CD4-positive, alpha-beta T cell treated with Interleukin-17A for 1 hour (primary cell): ENCODE measurements at regions not wholly inside any gene's neighbourhood (a gene's known extent, or its start where the extent isn't known, plus 50 kb on each side); places are given as distances from the start of the nearest gene placed in this dataset.
"Not testable (repeated sequence)": the region's sequence is repeated elsewhere in the genome, so short reads cannot be mapped to it uniquely, and the experiment has no call there.

ENCODE experiments used
- DNase-seq: peaks from one replicate; pipeline ENCODE4 v3.0.0-alpha.2; 2020

GRCh38 chr22:49674479-49675050, 153.1 kb downstream of the BRD1 start:
- DNase-seq: no peak

- DNase-seq: no peak
These were observed 154.6 kb downstream of the BRD1 start for GRCh38 chr22:49673048-49673447.

GRCh38 chr22:49672014-49672516, 155.6 kb downstream of the BRD1 start:
- DNase-seq: no peak

- DNase-seq: no peak
These were observed 156.2 kb downstream of the BRD1 start for GRCh38 chr22:49671331-49672013.

DNA sequence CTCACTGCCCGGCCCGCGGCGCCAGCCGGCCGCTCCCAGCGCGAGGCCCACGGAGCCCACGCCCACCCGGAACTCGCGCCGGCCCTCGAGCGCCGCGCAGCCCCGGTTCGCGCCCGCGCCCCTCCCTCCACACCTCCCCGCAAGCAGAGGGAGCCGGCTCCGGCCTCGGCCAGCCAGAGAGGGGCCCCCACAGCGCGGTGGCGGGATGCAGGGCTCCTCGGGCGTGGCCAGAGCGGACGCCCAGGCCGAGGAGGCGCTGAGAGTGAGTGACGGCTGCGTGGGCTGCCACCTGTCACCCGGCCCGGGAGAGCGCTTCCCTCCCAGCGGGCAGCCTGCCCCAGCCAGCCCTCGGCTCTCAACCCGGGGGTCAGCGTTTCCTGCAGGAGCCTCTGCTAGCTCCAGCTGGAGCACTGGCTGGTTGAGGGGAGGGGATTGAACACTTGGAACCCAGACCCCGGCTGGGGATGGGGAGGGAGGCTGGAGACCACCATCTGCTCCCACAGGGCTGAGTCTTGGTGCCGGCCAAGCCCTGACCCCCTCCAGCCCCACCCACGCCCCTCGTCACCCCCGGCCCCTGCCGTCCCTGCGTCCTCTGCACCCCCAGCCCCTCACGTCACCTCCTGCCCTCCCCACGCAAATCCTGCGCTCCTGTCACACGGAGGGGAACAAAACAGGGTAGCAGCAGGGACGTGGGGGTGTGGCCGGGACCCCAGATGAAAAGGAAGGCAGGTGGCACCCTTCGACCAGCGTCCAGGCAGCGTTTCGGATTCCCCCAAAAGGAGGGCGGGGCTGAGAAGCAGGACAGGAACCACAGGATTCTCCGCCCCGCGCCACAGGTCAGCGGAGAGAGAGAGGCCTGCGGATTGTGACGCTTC, 157.0 kb downstream of the BRD1 start:
- no peak for DNase-seq

DNA sequence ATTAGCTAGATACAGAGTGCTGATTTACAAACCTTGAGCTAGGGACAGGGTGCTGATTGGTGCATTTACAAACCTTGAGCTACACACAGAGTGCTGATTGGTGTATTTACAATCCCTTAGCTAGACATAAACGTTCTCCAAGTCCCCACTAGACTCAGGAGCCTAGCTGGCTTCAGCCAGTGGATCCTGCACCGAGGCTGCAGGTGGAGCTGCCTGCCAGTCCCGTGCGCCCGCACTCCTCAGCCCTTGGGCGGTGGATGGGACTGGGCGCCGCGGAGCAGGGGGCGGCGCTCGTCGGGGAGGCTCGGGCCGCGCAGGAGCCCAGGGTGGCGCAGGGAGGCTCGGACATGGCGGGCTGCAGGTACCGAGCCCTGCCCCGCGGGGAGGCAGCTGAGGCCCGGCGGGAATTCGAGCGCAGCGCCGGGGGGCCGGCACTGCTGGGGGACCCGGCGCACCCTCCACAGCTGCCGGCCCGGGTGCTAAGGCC, 157.7 kb downstream of the BRD1 start:
- peak; percentile 59 for DNase-seq

DNA sequence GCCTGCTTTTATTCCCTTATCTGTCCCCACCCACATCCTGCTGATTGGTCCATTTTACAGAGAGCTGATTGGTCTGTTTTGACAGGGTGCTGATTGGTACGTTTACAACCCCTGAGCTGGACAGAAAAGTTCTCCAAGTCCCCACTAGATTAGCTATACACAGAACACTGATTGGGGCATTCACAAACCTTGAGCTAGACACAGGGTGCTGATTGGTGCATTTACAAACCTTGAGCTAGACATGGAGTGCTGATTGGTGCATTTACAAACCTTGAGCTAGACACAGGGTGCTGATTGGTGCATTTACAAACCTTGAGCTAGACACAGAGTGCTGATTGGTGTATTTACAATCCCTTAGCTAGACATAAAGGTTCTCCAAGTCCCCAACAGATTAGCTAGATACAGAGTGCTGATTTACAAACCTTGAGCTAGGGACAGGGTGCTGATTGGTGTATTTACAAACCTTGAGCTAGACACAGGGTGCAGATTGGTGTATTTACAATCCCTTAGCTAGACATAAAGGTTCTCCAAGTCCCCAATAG, 158.2 kb downstream of the BRD1 start:
- DNase-seq: not testable (repeated sequence)

DNA sequence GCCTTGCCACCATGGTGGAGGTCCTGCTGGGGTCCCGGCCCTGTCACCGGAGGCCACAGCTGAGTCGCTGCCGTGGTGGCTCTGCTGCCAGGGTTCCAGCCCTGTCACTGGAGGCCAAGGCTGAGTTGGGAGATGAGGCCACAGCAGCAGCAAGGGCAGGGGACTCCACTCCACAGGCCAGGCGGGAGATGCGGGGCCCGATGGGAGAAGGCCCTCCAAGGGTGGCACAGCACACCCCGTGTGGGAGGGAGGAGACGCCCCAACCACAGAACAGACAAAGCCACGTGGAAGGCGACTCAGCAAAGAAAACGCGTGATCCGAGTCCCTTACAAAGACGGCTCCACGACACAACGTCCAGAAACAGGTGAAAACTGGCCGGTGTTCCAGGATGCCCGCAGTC, 159.3 kb downstream of the BRD1 start:
- DNase-seq: no peak

DNA sequence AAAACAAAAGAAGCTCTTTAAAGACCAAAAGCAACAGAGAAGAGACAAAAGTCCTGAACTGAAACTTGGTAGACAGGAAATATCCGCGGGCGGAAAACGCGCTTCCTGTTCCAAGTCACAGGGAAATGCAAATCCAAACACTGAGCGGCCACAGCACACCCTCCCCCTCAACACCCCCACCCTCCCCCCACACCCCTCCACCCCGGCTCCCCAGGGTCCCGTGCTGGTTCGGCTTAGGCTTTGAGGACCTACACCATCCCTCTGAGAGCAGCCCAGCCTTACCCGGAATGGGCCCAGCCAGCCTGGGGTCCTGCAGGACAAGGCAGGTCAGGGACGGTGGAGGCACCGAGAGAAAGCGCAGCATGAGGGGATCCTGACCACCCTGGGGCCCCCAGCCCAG, 160.4 kb downstream of the BRD1 start:
- DNase-seq: peak; percentile 27

- DNase-seq: no peak
These were observed 161.4 kb downstream of the BRD1 start for GRCh38 chr22:49666146-49666809.

GRCh38 chr22:49664891-49665290, 162.8 kb downstream of the BRD1 start:
- no peak for DNase-seq

DNA sequence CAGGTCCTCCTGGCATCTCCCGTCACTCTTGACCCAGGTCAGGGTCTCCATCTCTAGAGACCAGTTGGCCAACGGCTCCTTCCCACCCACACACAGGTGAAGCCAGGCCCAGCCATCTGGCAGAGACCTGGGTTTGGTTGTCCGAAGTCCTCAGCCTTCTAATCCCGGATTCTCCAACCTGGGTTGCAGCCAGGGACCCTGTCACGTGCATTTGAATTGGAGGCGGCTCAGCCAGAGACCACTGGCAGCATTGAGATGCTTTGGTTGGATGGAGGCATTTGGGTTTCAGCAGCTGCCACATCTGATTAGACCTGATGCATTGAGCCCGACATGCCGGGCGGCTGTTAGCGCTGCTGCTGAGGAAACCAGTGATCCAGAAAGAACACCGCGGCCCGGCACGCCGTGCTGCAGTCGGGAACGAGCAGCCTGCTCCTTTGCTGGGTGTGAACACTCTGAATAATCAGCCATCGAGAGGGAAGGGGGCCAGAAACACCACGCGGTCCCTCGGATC, 163.2 kb downstream of the BRD1 start:
- DNase-seq: no peak

DNA sequence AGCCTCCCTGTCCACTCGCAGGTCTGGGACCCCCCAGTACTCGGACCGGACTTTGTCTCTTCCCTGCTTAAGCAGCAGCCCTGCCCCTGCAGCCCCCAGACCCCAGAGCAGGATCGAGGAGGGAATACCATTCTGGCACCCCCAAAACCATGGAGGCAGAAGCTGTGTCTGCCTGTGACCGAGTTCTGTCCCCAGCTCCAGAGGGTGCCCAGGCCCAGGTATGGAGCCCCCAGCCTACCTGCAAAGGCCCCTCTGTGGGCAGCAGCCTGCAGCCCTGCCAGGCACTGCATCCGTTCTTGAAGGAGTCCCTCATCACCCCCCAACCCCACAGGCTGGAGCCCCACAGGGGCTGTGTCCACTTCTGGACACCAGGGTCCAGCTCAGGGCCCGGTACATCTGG, 163.8 kb downstream of the BRD1 start:
- no peak for DNase-seq

- DNase-seq: no peak
These were observed 164.4 kb downstream of the BRD1 start for GRCh38 chr22:49663311-49663711.

- no peak for DNase-seq
These were observed 165.0 kb downstream of the BRD1 start for GRCh38 chr22:49662681-49663080.

DNA sequence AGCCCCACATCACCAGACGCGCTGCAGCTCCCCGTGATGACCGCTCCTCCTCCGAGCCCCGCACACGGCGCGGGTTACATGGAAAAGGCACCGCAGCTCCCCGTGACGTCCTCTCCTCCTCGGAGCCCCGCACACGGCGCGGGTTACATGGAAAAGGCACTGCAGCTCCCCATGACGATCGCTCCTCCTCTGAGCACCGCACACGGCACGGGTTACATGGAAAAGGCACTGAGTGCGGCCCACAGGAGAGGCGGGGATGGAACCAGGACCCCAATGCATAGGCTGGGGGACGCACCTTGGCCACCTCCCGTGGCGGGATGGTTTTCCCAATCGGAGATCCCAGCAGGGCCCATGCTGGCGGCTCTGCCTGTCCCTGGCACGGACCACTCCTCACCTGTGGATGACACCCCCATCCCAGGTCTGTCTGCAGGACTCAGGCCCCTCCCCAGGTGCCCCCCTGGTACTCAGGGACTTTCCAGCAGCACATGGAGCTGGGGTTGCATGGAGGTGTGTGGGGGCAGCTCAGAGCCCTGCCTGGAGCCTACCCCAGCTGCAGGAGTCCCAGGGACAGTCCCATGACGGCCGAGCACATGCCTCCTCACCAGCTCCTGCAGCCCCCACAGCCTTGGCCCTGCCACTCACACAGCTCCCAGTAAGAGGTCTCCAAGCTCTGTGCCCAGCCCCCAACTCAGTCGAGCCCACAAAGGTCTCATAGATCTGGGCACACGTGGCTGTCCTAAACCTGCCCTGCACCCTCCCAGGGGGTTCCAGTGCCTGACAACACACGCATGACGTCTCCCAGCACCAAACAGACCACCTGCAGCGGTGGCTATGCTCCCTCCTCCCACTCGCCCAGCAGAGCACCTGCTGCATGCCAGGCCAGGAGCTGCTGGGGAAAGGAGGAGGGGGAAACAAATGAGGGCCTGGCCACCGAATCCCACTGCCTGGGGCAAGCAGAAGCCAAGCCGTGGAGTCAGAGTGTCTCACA, 166.6 kb downstream of the BRD1 start:
- no peak for DNase-seq

- no peak for DNase-seq
These were observed 167.4 kb downstream of the BRD1 start for GRCh38 chr22:49660321-49660720.

GRCh38 chr22:49659924-49660315, 167.8 kb downstream of the BRD1 start:
- no peak for DNase-seq

DNA sequence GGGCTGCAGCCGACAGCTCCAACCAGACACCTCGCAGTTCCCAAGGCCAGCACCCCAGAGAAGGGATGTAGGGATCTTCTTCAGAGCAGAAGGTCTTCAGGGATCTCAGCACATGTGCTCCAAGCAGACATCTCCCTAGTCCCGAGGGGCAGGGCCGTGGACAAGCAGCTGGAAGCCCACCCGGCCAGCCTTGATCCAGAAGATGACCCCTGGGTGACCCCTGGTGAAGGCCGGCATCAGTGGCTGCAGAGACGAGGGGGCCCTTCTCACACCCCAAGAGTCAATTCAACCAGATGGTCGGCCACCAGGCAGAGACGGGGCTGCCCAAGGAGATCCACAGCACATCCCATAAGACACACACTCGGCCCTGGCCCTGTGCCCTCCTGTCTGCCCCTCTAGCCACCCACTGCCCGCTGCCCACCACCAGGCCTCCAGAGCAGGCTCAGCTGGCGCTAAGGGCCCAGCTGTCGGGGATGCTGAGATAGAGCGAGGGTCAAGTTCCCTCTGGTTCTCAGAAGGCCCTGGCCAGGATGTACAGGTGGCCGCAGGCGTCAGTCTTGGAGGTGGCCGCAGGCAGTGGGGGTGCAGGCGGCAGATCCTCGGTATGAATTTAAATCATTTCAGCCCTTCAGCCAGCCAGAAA, 168.3 kb downstream of the BRD1 start:
- DNase-seq: no peak

GRCh38 chr22:49658902-49659280, 168.8 kb downstream of the BRD1 start:
- no peak for DNase-seq
